GM12878 (cell line): ENCODE measurements at regions not wholly inside any gene's neighbourhood (a gene's known extent, or its start where the extent isn't known, plus 50 kb on each side); places are given as distances from the start of the nearest gene placed in this dataset.

Experiments used
- BHLHE40 ChIP-seq, 2 experiments: fragments of 450-650 bp in 1 of 2; IDR thresholded peaks; 2 replicates each; pipeline ENCODE4 v1.6.1; 2011 to 2017; ENCODE audit warnings: low read depth in 2 of 2, borderline replicate concordance in 1 of 2, improper control_type of control experiment in 1 of 2, low read length in 1 of 2, mild to moderate bottlenecking in 1 of 2
- BMI1 ChIP-seq: fragments of 450-650 bp; IDR thresholded peaks from 2 replicates; pipeline ENCODE4 v1.6.1; 2016; ENCODE audit warnings: mild to moderate bottlenecking, moderate library complexity, borderline replicate concordance
- CTCF ChIP-seq, 3 experiments: IDR thresholded peaks in 2 of 3; conservative IDR thresholded peaks in 1 of 3; 2 replicates each; pipeline ENCODE4 v1.5.1; 2011; ENCODE audit warnings: low read depth in 3 of 3, low read length in 3 of 3, mild to moderate bottlenecking in 3 of 3, control low read depth in 2 of 3, moderate library complexity in 2 of 3, inconsistent platforms in 1 of 3, mixed read lengths in 1 of 3; ENCODE audit not compliant: control insufficient read depth in 2 of 3, insufficient read depth in 1 of 3; ENCODE audit errors: extremely low read depth in 1 of 3
- EP300 ChIP-seq, 2 experiments: fragments of 150-350 bp in 1 of 2; IDR thresholded peaks; 2 replicates each; pipeline ENCODE4 v1.6.1; 2011 to 2012; ENCODE audit warnings: low read depth in 2 of 2, low read length in 2 of 2, borderline replicate concordance in 1 of 2, improper control_type of control experiment in 1 of 2, inconsistent platforms in 1 of 2; ENCODE audit not compliant: control insufficient read depth in 1 of 2
- EZH2 ChIP-seq: IDR thresholded peaks from 2 replicates; pipeline ENCODE4 v1.6.1; 2012; ENCODE audit warnings: low read depth, mild to moderate bottlenecking, control low read depth, inconsistent platforms, low read length, borderline replicate concordance; ENCODE audit not compliant: control insufficient read depth
- JUND ChIP-seq: IDR thresholded peaks from 2 replicates; pipeline ENCODE4 v1.6.1; 2012; ENCODE audit warnings: low read depth, mild to moderate bottlenecking, low read length, improper control_type of control experiment, moderate library complexity
- MAX ChIP-seq: IDR thresholded peaks from 2 replicates; pipeline ENCODE4 v1.6.1; 2012; ENCODE audit warnings: low read depth, low read length, improper control_type of control experiment
- NBN ChIP-seq: fragments of 450-650 bp; IDR thresholded peaks from 2 replicates; pipeline ENCODE4 v1.6.1; 2016
- NFXL1 ChIP-seq: fragments of 450-650 bp; IDR thresholded peaks from 2 replicates; pipeline ENCODE4 v1.6.1; 2017; ENCODE audit warnings: antibody characterized with exemption, mild to moderate bottlenecking, borderline replicate concordance
- POLR2A ChIP-seq: IDR thresholded peaks from 2 replicates; pipeline ENCODE4 v1.6.1; 2011; ENCODE audit warnings: low read depth, mild to moderate bottlenecking, low read length
- POLR2AphosphoS5 ChIP-seq: IDR thresholded peaks from 2 replicates; pipeline ENCODE4 v1.6.1; 2011; ENCODE audit warnings: mild to moderate bottlenecking, low read length, inconsistent platforms
- SMC3 ChIP-seq: IDR thresholded peaks from 2 replicates; pipeline ENCODE4 v1.6.1; 2011; ENCODE audit warnings: low read length, improper control_type of control experiment, borderline replicate concordance
- ZBTB33 ChIP-seq: fragments of 450-650 bp; IDR thresholded peaks from 2 replicates; pipeline ENCODE4 v1.6.1; 2017; ENCODE audit warnings: mild to moderate bottlenecking
- ZNF274 ChIP-seq: IDR thresholded peaks from one replicate; pipeline ENCODE4 v1.8.0; 2011; ENCODE audit not compliant: insufficient read length, insufficient read depth

GRCh38 chrX:104435249-104435648, 130.8 kb upstream of the IL1RAPL2 start:
- no peak for TF ChIP-seq BMI1
- no peak for TF ChIP-seq MAX
- TF ChIP-seq EZH2 = no peak
- TF ChIP-seq POLR2A = no peak
- no peak for TF ChIP-seq CTCF (IDR thresholded peaks at IDR 0.05 in 2 of 3, conservative IDR thresholded peaks at IDR 0.05 in 1 of 3; ENCODE audit: control insufficient read depth in 2 of 3, extremely low read depth in 1 of 3, insufficient read depth in 1 of 3, low read depth in 3 of 3, low read length in 3 of 3)
- TF ChIP-seq ZNF274 = no peak
- TF ChIP-seq SMC3 = no peak
- no peak for TF ChIP-seq BHLHE40 (IDR thresholded peaks at IDR 0.05; ENCODE audit: borderline replicate concordance in 1 of 2, low read depth in 2 of 2, low read length in 1 of 2)
- TF ChIP-seq NFXL1 = no peak
- no peak for TF ChIP-seq POLR2AphosphoS5
- no peak for TF ChIP-seq EP300 (IDR thresholded peaks at IDR 0.05; ENCODE audit: borderline replicate concordance in 1 of 2, control insufficient read depth in 1 of 2, low read depth in 2 of 2, low read length in 2 of 2)
- TF ChIP-seq NBN = no peak
- TF ChIP-seq JUND = no peak
- no peak for TF ChIP-seq ZBTB33
